GM19397 (cell line): ENCODE measurements at regions not wholly inside any gene's neighbourhood (a gene's known extent, or its start where the extent isn't known, plus 50 kb on each side); places are given as distances from the start of the nearest gene placed in this dataset.
"Not testable (repeated sequence)": the region's sequence is repeated elsewhere in the genome, so short reads cannot be mapped to it uniquely, and the experiment has no call there.

ENCODE experiments used
- ATAC-seq: cut with Tn5 transposase; IDR thresholded peaks from one replicate; pipeline ENCODE4 v1.9.1; 2021; ENCODE audit warnings: mild to moderate bottlenecking, moderate library complexity; ENCODE audit not compliant: unreplicated experiment

DNA sequence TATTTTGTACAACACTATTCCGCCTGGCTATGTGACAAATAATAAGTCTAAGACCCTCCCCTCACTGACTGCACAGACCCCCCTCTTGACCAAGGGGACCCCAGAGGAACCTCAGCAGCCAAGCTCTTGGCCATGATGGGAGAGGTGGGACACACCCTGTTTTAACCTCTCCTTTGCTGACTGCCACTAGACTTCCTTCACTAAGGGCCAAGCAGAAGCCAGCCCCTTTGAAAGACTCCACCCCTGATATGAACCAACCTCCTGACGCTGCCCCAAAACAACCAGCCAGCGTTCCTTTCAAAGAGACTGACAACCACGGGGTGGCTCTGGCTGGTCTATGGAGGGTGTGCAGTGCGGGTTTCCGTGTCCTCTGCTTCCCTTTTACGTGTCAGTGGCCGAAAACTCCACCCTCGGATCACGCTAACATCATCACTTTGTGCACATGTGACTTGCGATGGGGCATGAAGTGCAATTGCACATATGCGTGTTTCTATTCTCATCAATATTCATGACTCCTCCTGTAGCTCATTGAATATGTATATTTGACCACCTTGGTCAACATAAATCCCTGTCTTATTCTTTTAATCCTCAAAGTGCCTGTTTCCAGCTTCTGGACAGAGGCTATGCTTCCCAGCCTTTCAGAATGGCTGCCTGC is 643.9 kb downstream of the TBC1D22A start:
- no peak for ATAC-seq

- ATAC-seq: not testable (repeated sequence)
Measured at GRCh38 chr22:47405222-47405621, 642.8 kb downstream of the TBC1D22A start.

DNA sequence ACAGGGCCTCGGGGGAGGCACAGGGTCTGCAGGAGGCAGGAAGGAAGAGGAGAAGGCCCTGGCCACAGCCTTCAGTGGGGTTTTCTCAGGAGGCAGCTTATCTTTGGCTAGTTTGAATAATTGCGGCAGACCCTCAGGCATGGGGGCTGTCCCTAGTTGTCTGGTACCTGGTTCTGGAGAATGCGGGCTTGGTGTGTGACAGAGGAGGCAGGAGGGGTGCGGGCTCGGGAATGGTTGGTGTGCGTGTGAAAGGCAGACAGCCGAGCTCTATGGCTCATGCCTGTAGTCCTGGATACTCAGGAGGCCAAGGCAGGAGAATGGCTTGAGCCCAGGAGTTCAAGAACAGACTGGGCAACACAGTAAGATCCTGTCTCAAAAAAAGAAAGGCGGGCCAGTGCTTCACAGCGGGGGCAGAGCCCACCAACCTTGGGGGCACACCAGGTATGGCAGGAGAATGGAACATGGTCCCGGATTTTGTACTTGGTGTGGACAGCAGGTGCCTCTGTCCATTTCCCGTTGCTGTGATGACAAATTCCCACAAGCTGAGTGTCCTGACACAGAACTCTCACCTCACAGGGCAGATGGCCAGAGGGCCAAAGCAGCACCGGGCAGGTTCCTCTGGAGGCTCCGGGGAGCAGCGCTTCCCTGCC is 640.6 kb downstream of the TBC1D22A start:
- ATAC-seq: no peak

DNA sequence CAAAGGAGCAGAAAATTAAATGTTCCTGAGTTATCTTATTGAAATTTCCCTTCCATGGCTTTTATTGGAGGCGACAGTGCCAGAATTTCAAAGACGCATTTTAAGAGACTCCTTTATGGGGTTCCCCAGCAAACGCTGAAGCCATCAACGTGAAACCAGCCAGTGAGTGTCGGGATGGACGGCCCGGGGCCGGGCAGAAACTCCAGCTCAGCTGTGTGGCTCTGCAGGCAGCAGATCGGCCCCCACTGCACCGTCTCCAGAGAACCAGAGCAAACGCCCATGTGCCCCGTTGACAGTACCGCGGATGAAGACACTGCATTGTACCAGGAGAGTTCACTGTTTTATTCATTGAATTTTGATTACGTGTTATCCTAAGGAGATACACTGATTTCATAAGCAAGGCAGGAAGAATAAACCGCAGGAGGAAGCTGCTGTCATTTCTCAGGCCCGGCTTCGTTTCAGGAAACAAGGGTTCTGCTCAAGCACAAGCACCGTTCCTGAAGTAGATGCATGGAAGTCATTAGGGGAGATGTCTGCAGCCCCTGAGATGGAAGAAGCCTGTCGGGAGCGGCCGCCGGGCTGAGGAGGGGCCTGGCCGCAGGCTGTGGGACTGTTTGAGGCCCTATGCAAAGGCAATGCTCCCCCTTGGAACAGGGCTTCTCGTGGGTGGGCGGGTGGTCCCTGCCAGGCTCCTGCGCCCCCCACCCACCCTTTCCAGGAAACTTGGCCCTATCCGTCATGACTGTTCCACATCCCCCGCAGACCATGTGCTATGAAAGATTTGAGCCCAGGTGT is 639.7 kb downstream of the TBC1D22A start:
- no peak for ATAC-seq

DNA sequence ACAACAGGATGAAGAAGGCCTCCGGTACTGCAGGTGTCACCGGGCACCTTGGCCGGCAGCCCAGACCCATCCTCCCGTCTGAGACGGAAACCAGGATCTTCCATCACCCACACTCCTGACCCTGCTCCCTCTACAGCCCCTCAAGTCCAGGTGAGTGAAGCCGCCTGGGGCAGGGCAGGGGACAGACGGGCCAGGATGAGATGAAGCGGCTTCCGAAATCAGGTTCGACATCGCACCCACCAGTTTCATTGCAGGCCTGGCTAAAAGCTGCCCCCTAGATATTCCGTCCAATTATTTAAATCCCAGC is 639.1 kb downstream of the TBC1D22A start:
- no peak for ATAC-seq

- no peak for ATAC-seq
Measured at GRCh38 chr22:47400701-47401591, 638.5 kb downstream of the TBC1D22A start.

DNA sequence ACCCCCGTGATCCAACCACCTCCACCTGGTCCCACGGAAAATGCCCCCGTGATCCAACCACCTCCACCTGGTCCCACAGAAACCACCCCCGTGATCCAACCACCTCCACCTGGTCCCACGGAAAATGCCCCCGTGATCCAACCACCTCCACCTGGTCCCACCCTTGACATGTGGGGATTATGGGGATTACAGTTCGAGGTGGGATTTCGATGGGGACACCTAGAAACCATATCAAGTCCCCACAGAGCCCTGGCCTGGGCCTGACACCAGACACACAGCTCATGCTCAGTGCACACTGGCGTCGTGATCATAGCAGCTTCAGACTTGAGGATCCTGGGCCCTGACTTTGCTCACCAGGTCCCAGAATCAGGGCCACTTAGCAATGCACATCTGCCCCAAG is 637.7 kb downstream of the TBC1D22A start:
- not testable (repeated sequence) for ATAC-seq

DNA sequence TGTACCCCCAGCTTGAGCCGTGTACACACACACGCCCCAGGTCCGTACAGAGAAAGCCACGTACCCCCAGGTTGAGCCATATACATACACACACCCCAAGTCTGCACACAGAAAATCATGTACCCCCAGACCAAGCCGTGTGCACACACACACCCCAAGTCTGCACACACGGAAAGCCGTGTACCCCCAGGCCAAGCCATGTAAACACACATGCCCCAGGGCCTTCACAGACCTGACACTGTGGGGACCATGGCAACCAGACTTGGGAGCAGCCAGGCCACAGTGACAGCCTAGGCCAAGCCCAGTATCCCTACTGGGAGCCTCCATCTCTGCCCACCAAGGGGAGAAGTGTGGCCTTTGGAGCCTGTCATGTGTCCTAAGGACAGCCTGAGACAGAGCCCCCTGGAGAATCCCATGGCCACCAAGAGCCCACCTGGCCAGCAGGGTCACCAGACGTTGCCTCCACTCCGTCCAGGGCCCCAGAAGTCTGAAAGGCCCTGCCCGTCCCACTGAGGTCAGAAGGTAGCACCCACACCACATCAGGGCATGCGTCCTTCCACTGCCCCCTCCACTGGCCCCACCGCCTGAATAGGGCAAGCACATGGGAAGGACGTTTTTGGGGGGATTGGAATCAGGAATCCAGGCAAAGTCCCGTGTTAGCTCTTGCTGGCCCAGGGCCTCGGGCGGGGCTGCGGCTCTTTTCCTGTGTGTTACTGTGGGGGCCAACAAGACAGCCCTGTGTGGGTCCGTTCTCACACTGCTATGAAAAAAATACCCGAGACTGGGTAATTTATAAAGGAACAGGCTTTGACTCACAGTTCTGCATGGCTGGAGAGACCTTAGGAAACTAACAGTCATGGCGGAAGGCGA is 636.7 kb downstream of the TBC1D22A start:
- no peak for ATAC-seq

GRCh38 chr22:47398491-47398890 is 636.0 kb downstream of the TBC1D22A start:
- no peak for ATAC-seq

GRCh38 chr22:47397673-47398072 is 635.2 kb downstream of the TBC1D22A start:
- no peak for ATAC-seq

DNA sequence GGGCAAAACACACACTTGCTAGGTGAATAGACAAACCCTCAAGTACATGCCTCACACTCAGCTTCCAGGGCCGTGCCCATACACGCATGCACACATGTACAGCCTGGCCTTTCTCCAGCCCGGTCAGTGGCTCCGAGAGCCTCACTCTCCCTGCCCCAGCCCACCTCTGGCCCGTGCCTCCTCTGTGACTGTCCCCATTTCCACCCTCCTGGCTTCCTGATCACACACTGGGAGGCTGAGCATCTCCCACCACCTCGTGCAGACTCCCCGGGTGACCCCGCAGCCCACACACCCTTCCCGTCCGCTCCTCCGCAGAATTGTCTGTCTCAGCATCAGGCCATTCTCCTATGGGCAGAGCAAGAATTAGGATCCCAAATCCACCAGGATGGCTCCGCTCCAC is 634.1 kb downstream of the TBC1D22A start:
- ATAC-seq: no peak

- ATAC-seq: no peak
Measured at GRCh38 chr22:47396105-47396504, 633.7 kb downstream of the TBC1D22A start.

DNA sequence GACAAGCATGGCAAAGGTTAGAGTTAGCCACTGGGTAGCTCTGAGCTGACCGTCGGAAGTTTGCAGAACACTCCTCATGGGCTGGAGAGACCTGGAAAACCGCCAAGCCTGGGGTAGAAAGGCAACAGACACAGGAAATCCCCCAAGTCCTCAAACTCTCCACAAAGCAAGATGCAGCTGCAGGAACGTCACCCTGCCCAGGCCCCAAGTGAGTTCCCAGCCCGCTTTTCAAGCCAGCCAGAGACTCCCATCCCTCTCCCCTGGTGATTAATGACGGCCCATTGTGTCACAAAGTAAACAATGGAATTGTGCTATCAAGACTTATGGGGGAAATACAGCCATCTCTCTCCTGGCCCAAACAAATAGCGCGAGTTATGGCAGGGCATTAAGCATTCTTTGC is 633.0 kb downstream of the TBC1D22A start:
- ATAC-seq: no peak

GRCh38 chr22:47394504-47395440 is 632.3 kb downstream of the TBC1D22A start:
- no peak for ATAC-seq

- ATAC-seq: no peak
Measured at GRCh38 chr22:47393191-47393590, 630.7 kb downstream of the TBC1D22A start.

DNA sequence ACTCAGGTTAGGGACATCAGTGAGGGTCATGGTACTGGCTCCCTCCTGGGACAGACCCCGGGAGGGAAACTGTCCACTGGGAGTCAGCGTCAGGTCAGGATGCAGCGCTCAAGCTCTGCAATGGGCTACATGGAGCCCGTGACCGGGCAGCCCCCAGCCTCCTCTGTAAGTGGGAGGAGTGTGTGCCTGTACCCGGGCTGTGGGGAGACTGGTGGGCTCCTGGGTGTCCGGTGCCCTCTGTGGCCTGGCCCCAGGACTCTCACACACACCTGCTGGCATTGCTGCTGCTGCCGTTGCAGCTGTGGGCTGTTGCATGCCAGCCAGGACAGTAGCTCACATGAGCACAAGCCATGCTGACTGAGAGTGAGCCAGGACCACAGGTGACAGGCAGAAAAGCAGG is 630.3 kb downstream of the TBC1D22A start:
- ATAC-seq: no peak

GRCh38 chr22:47392054-47392347 is 629.6 kb downstream of the TBC1D22A start:
- no peak for ATAC-seq

GRCh38 chr22:47391169-47392053 is 629.0 kb downstream of the TBC1D22A start:
- ATAC-seq: no peak
